ENCODE measurements at regions not wholly inside any gene's neighbourhood (a gene's known extent, or its start where the extent isn't known, plus 50 kb on each side); places are given as distances from the start of the nearest gene placed in this dataset.

GRCh38 chr2:48120112-48120511, 194.4 kb upstream of the FOXN2 start (continued):
- TF ChIP-seq AHDC1 (CRISPR knock-in tag; IDR thresholded peaks at IDR 0.05; ENCODE audit: borderline replicate concordance): peak; percentile 94
- peak; percentile 88 for TF ChIP-seq RXRB (CRISPR knock-in tag; IDR thresholded peaks at IDR 0.05; ENCODE audit: borderline replicate concordance)
- TF ChIP-seq SRF (IDR thresholded peaks at IDR 0.05; ENCODE audit: low read depth, low read length): no peak
- TF ChIP-seq FOXA3 (CRISPR knock-in tag; IDR thresholded peaks at IDR 0.05): peak; percentile 77
- no peak for TF ChIP-seq FOXA1 (IDR thresholded peaks at IDR 0.05)
- peak; percentile 78 for TF ChIP-seq FOXA1 (CRISPR knock-in tag; IDR thresholded peaks at IDR 0.05)
- no peak for TF ChIP-seq REXO4 (CRISPR knock-in tag; IDR thresholded peaks at IDR 0.05; ENCODE audit: borderline replicate concordance)
- TF ChIP-seq NFKBIZ (CRISPR knock-in tag; IDR thresholded peaks at IDR 0.05): no peak
- TF ChIP-seq ZNF891 (CRISPR knock-in tag; IDR thresholded peaks at IDR 0.05): no peak
- TF ChIP-seq HDAC2 (CRISPR knock-in tag; IDR thresholded peaks at IDR 0.05): peak; percentile 79; the same call in 1 of the 2 replicates
- TF ChIP-seq MIER2 (CRISPR knock-in tag; IDR thresholded peaks at IDR 0.05): peak; percentile 63; the same call in 1 of the 2 replicates
- peak; percentile 70 for TF ChIP-seq FOXO1 (CRISPR knock-in tag; IDR thresholded peaks at IDR 0.05)
- peak; percentile 56 for TF ChIP-seq TARDBP (CRISPR knock-in tag; IDR thresholded peaks at IDR 0.05)
- peak; percentile 62 for TF ChIP-seq TBL1XR1 (IDR thresholded peaks at IDR 0.05; ENCODE audit: borderline replicate concordance, low read length, partially characterized antibody)
- TF ChIP-seq ZNF281 (CRISPR knock-in tag; IDR thresholded peaks at IDR 0.05; ENCODE audit: borderline replicate concordance): peak; percentile 28; the same call in 1 of the 2 replicates
- TF ChIP-seq HMG20A (CRISPR knock-in tag; IDR thresholded peaks at IDR 0.05; ENCODE audit: borderline replicate concordance): peak; percentile 86; the same call in 1 of the 2 replicates
- TF ChIP-seq SKIL (CRISPR knock-in tag; IDR thresholded peaks at IDR 0.05; ENCODE audit: borderline replicate concordance): peak; percentile 44; the same call in 1 of the 2 replicates
- no peak for TF ChIP-seq SCMH1 (CRISPR knock-in tag; IDR thresholded peaks at IDR 0.05; ENCODE audit: borderline replicate concordance)
- peak; percentile 41; the same call in 1 of the 2 replicates for TF ChIP-seq MIXL1 (CRISPR knock-in tag; IDR thresholded peaks at IDR 0.05)
- TF ChIP-seq MAX (IDR thresholded peaks at IDR 0.05): peak; percentile 58; the same call in 1 of the 2 replicates
- TF ChIP-seq GATAD2A (CRISPR knock-in tag; IDR thresholded peaks at IDR 0.05): peak; percentile 94
- peak; percentile 63; the same call in 1 of the 2 replicates for TF ChIP-seq ZNF264 (CRISPR knock-in tag; IDR thresholded peaks at IDR 0.05)
- TF ChIP-seq ARNTL (CRISPR knock-in tag; IDR thresholded peaks at IDR 0.05): no peak
